ENCODE measurements at regions not wholly inside any gene's neighbourhood (a gene's known extent, or its start where the extent isn't known, plus 50 kb on each side); places are given as distances from the start of the nearest gene placed in this dataset.

DNA sequence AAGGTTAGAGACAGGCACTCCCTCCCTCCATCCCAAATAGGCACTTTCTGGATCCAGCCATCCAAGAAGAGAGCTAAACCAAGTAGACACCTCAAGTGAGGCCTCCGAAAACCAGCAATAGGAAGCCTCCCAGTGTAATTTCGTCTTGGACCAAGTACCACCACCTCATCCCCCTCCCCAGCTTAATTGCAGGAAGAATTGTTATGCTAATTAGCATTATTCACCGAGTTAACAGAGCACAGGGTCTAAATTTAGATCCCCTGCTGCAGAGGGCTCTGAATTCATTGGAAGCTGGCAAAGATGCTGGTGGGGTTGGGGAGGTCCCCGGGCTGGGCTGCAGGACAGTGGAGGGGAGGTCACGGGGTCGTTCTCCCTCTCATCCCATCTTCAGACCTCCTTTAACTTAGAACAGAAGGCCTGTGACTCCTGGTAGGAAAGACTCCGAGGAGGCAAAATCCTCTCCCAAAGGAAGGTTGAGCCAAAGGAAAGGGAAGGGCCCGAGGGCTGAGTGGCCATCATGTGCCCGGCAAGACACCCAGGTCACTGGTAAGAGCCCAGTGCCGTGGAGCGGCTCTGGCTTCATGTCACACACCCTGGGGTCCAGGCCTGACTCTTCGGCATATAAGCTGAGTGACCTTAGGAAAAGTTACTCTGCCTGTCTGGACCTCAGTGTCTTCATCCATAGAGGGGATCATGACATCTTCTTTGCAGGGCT lies 209.2 kb upstream of the GRIK3 start:
- DNase-seq = no peak

- no peak for DNase-seq
These were observed 209.8 kb upstream of the GRIK3 start for GRCh38 chr1:37244083-37244480.

DNA sequence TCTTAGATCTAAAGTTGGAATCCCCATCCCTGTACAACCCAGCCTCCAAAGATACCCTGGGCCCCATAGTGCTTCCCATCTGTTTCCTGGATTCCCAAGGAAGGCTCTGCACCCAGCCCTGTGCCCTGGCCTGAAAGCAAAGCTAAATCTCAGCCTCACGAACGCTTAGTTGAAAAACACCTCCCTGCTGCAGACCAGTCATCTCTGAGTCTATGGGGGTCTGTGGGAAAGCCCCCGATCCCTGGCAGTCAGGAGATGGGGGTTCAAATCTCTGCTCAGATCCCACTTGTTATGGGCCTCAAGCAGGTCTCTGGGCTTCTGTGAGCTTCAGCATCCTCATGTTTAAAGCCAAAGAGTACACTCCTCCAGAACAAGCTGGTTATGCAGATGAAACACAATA lies 210.5 kb upstream of the GRIK3 start:
- DNase-seq = no peak

DNA sequence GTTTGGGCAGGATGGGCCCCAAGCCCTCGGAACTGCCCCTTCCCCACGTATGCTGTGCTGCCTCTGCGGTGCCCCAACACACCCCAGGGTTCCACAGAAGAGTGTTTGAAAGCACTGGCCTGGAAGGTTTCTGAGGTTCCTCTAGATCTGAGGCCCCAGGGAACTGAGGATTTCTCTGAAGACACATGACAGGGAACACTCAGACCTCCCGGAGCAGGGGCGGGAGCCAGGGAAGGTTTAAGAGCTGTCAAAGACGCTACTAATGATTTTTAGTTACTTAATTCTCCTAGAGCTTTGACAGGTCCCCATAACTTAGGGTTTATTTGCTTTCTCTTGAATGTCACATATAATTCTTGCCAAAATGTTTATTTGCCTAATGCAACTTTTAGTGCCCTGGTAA lies 212.3 kb upstream of the GRIK3 start:
- DNase-seq = no peak

DNA sequence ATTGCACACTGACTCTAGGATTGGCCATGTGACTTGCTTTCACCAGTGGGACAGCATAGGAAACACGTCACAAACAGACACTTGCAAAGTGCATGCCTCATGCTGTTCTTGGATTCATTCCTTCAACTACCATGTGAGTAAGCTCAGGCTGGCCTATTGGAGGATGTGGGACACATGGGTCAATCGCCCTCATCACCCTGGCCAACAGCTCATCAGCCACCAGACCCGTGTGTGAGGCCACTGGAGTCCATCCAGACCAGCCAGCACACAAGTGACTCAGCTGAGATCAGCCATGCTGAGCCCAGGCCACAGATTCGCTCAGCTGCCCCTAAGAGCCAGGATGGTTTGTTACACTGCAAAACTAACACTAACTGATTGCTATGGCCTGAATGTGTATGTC lies 216.1 kb upstream of the GRIK3 start:
- no peak for DNase-seq

GRCh38 chr1:37255136-37255795 lies 219.1 kb upstream of the ZC3H12A start:
- no peak for DNase-seq

- DNase-seq = no peak
These were observed 218.5 kb upstream of the ZC3H12A start for GRCh38 chr1:37255868-37256267.

GRCh38 chr1:37257646-37258045 lies 216.7 kb upstream of the ZC3H12A start:
- DNase-seq = no peak

DNA sequence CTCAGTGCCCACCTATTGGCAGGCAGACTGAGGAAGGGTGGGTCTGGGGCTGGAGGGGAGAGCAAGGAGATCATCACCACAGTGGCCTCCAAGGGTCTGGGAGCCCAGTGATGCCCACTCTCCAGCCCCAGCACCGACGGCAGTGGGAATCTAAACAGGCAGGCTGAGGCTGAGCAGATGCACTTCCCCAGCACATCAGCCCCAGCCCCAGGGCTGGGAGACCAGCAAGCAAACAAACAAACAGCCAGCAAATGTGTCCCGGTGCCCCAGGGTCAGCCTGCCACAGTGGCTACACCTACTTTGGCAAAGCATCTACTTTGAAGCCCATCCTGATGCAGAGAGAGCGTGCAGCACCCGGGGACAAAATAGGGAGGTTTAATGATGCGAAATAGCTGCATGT lies 216.3 kb upstream of the ZC3H12A start:
- DNase-seq = no peak

DNA sequence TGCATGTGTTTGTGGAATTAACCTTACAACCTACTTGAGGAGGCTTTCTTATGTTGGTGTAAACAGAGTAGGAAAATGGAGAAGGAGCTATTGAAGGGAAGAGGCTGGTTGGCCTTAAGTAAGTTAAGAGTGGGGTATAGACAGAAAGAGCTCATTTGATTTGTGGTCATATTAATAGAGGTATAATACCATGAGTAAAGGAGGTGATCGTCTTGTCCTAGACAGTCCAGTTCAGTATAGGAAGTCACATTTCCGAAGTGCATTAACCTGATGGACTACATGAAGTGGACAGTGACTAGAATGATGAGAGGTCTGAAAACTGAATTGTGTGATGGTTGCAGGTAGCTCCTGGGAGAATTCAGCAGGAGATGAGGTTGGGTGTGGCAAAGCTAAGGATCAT lies 215.4 kb upstream of the ZC3H12A start:
- no peak for DNase-seq

GRCh38 chr1:37261129-37261528 lies 213.3 kb upstream of the ZC3H12A start:
- DNase-seq = no peak

- DNase-seq = no peak
These were observed 211.8 kb upstream of the ZC3H12A start for GRCh38 chr1:37262439-37263170.

- no peak for DNase-seq
These were observed 209.2 kb upstream of the ZC3H12A start for GRCh38 chr1:37265156-37265555.

DNA sequence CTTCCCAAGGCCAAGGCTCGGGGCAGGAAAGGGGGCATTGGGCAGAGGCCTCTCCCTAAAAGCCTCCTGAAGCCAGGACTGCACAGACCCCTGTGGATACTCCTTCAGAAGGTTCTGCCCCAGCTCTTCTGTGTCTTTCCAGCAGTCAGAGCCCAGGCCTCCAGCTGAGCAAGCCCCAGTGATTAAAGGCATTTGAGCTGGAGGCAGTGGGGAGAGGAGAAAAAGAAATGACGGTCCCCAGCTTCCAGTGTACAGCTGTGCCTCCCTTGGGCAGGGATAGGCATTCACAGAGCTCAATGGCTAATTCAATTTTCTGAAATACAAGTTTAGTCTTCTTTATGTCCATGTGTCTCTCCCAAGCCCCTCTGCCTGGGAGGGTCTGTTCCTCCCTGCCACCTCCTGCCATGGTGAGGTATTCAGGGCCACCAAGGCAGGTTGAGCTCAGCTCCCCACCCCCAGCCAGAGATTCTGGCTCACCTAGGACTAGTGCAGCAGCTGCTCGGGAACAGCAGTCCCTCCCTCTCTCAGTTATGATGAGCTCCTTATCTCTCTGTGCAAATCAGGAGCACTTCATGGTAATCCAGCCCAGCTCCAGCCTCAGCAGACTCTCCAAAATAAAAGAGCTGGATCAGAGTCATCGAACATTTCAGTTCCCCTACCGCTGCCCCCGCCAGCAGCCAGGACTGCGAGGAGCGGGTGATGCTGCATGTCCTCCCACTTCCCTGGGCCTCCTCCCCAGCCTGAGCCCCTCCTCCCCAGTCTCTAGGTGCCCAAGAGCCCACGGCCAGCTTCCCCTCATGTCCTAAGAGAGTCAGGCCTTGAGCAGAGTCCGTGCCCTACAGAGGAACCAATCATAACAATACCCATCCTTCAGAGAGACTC lies 208.4 kb upstream of the ZC3H12A start:
- DNase-seq = no peak

DNA sequence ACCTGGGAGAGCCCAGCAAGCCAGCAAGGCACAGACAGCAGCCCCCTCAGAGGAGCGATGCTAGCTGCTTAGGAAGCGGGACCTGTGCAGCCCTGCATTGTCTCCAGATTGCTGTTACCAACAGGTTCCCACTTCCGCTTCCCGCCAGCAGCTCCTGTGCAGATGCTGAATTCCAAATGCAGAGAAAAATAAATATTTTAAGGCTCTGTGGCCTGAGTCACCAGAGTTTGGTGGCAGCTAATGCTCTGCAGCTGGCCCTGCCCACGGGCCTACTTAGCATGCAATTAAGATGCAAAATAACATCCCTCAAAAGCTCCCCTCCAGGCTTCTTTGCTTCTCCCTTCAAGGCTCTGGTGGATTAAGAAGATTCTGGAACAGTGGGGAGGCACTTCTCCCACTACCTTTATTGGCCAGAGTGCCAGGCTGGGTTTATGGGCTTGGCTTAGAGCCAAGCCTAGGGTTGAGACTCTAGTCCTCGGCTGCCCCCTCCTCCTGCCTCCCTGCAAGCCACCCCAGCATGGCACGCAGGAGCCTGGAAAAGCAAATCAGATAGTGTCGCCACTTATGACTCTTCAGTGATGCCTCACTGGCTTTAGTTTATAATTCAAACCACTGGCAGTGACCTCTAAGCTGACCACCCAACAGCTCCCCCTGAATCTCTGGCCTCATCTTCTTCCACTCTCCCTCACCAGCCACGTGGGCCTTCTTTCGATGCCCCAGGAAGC lies 207.1 kb upstream of the ZC3H12A start:
- no peak for DNase-seq

GRCh38 chr1:37270639-37271038 lies 203.7 kb upstream of the ZC3H12A start:
- no peak for DNase-seq

DNA sequence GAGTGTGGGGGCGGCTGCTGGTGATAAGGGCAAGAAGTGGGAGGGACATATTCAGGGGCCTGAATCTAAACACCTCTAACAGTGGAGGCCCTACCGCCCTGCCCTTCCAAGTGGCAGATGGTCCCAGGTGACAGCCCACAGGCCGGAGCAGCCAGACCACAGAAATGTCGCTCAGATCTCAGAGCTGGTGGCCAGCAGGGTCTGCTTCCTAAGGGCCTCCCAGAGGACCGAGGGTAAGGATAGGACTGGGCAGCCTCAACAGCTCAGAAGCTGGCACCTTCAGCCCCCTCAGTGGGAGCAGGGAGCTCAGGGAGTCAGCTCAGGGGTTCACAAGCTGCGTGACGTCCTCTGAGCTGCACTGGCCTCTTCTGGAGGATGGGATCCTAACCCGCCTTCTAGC lies 201.8 kb upstream of the ZC3H12A start:
- no peak for DNase-seq

- DNase-seq = no peak
These were observed 199.9 kb upstream of the ZC3H12A start for GRCh38 chr1:37274486-37274885.

DNA sequence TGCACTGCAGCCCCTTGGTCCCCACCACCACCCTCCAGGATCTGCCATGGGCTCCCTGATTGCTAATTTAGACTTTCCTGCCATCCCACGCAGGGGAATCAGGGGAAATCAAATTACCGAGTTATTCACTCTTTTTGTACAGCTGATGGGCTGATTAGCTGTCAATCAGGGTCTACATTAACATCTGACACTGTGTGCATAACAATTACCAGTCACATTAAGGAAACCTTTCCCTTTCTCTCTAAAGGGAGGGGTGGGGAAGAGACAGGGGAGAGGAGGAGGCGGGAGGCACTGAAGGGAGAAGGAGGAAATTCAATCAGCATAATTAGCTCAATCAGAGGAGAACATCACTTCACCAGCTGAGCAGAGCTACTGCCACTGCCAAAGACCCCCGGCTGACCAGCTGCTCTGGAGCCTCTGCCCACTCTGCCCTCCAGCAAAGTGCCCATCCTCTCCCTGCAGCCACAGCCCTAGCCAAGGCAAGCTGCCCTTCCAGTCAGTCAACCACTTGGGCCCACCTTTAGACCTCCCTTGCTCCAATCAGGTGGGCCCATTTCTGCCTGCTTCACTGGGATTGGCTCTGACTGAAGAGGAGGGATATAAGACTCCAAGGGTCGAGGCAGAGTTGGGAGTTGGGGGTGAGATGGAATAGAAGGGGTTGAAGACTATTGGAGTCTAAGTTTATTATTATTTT lies 199.3 kb upstream of the ZC3H12A start:
- DNase-seq = no peak

GRCh38 chr1:37277366-37277765 lies 197.0 kb upstream of the ZC3H12A start:
- no peak for DNase-seq

- no peak for DNase-seq
These were observed 193.0 kb upstream of the ZC3H12A start for GRCh38 chr1:37281354-37281753.

DNA sequence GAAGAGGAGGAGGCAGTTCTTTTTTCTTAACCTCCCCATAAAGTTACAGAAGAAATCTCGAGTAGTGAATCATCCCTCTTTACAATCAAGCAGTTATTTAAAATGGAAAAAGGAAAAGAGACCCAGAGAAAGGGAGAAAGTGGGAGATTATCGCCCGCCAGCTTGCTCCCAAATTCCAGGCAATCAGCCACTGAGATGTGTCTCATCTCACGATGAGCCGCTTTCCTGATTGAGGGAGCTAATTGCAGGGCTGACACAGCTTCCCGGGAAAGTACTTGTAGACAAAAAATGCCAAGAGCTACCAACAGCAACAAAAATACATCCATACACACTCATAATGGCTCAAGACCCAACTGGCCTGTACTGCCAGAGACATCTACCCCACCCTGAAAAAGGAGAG lies 191.6 kb upstream of the ZC3H12A start:
- DNase-seq = no peak

Measured in activated CD4-positive, alpha-beta T cell treated with anti-CD3 and anti-CD28 coated beads, Interleukin-2, amount 50 U/mL, for 1 hour (primary cell).